ENCODE measurements at regions not wholly inside any gene's neighbourhood (a gene's known extent, or its start where the extent isn't known, plus 50 kb on each side); places are given as distances from the start of the nearest gene placed in this dataset.

- TF ChIP-seq, protein P1, sequence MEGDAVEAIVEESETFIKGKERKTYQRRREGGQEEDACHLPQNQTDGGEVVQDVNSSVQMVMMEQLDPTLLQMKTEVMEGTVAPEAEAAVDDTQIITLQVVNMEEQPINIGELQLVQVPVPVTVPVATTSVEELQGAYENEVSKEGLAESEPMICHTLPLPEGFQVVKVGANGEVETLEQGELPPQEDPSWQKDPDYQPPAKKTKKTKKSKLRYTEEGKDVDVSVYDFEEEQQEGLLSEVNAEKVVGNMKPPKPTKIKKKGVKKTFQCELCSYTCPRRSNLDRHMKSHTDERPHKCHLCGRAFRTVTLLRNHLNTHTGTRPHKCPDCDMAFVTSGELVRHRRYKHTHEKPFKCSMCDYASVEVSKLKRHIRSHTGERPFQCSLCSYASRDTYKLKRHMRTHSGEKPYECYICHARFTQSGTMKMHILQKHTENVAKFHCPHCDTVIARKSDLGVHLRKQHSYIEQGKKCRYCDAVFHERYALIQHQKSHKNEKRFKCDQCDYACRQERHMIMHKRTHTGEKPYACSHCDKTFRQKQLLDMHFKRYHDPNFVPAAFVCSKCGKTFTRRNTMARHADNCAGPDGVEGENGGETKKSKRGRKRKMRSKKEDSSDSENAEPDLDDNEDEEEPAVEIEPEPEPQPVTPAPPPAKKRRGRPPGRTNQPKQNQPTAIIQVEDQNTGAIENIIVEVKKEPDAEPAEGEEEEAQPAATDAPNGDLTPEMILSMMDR (conservative IDR thresholded peaks at IDR 0.05) = no peak
- TF ChIP-seq EZH2 (IDR thresholded peaks at IDR 0.05; ENCODE audit: low read depth) = no peak
These were observed 621.4 kb downstream of the POM121L12 start for GRCh38 chr7:53656881-53657280.
